Vagina (tissue), 2 donors: ENCODE measurements at regions not wholly inside any gene's neighbourhood (a gene's known extent, or its start where the extent isn't known, plus 50 kb on each side); places are given as distances from the start of the nearest gene placed in this dataset.
"Not testable (repeated sequence)": the region's sequence is repeated elsewhere in the genome, so short reads cannot be mapped to it uniquely, and the experiment has no call there.

ENCODE experiments used
- DNase-seq, 2 donors: peaks; one replicate each; pipeline ENCODE4 v3.0.0-alpha.2; 2017; ENCODE audit errors: extremely low spot score in 2 of 2
- H3K27ac ChIP-seq: fragments of 200-600 bp; sonication (generic); one replicate; pipeline ENCODE4 v1.5.1; 2019
- H3K27me3 ChIP-seq: fragments of 200-600 bp; sonication (generic); one replicate; pipeline ENCODE4 v1.5.1; 2019
- H3K36me3 ChIP-seq, 2 donors: fragments of 200-600 bp; sonication (generic); one replicate each; pipeline ENCODE4 v1.5.1; 2017 to 2019
- H3K4me1 ChIP-seq: fragments of 200-600 bp; sonication (generic); one replicate; pipeline ENCODE4 v1.5.1; 2019
- H3K4me3 ChIP-seq, 2 donors: fragments of 200-600 bp; sonication (generic); 1 replicate in 1 of 2; 2 replicates in 1 of 2; pipeline ENCODE4 v1.5.1; 2016 to 2019
- H3K9me3 ChIP-seq: fragments of 200-600 bp; sonication (generic); one replicate; pipeline ENCODE4 v1.5.1; 2019
- CTCF ChIP-seq, 3 experiments: fragments of 450-650 bp in 2 of 3; fragments of 200-600 bp in 1 of 3; sonication (generic) in 1 of 3; IDR thresholded peaks; one replicate each; pipeline ENCODE4 v1.5.1; 2017 to 2019; ENCODE audit warnings: antibody characterized with exemption in 3 of 3, mild to moderate bottlenecking in 2 of 3, moderate library complexity in 2 of 3
- POLR2A ChIP-seq, 2 donors: fragments of 450-650 bp; IDR thresholded peaks; one replicate each; pipeline ENCODE4 v1.6.1; 2017; ENCODE audit warnings: antibody characterized with exemption in 2 of 2, mild to moderate bottlenecking in 2 of 2, moderate library complexity in 2 of 2
- POLR2AphosphoS5 ChIP-seq, 2 donors: sonication (generic); formaldehyde crosslinking; IDR thresholded peaks; one replicate each; pipeline ENCODE4 v1.9.0; 2017; ENCODE audit warnings: antibody characterized with exemption in 2 of 2, mild to moderate bottlenecking in 2 of 2, low read depth in 1 of 2; ENCODE audit not compliant: insufficient read depth in 1 of 2
- intact Hi-C: fragments of 100-400 bp; cut with DNase I; formaldehyde crosslinking; loops from one replicate; pipeline ENCODE4 v1.15.1; 2023

GRCh38 chr14:31911160-31911559 lies 165.9 kb upstream of the ARHGAP5 start:
- Histone ChIP-seq H3K27me3 (no peaks in the 10 kb centered on the region), H3K27ac (no peak overlapping the region), H3K36me3 (no peaks in the 10 kb centered on the region), H3K9me3 (no peaks in the 10 kb centered on the region), H3K4me3 (no peak overlapping the region), H3K4me1 (no peaks in the 10 kb centered on the region)
- no peak for DNase-seq
- TF ChIP-seq POLR2AphosphoS5 (IDR thresholded peaks at IDR 0.05; ENCODE audit: insufficient read depth in 1 of 2, low read depth in 1 of 2) = no peak
- TF ChIP-seq CTCF (IDR thresholded peaks at IDR 0.05) = no peak
- TF ChIP-seq POLR2A (IDR thresholded peaks at IDR 0.05) = no peak
- intact Hi-C loops = no loop called here

GRCh38 chr14:31913370-31913769 lies 163.7 kb upstream of the ARHGAP5 start:
- no peak for DNase-seq
- intact Hi-C loops = no loop called here
- no peaks in the 10 kb centered on the region for H3K4me1 ChIP-seq
- H3K36me3 ChIP-seq = no peaks in the 10 kb centered on the region
- no peaks in the 10 kb centered on the region for H3K27me3 ChIP-seq
- H3K9me3 ChIP-seq = no peaks in the 10 kb centered on the region
- no peak for TF ChIP-seq POLR2AphosphoS5 (IDR thresholded peaks at IDR 0.05; ENCODE audit: insufficient read depth in 1 of 2, low read depth in 1 of 2)
- no peak for TF ChIP-seq CTCF (IDR thresholded peaks at IDR 0.05)
- no peak for TF ChIP-seq POLR2A (IDR thresholded peaks at IDR 0.05)
- no peak overlapping the region for H3K4me3 ChIP-seq
- no peak overlapping the region for H3K27ac ChIP-seq

GRCh38 chr14:31918289-31918688 lies 158.8 kb upstream of the ARHGAP5 start:
- H3K4me1 ChIP-seq, H3K36me3 ChIP-seq, intact Hi-C loops, H3K4me3 ChIP-seq, H3K9me3 ChIP-seq, H3K27me3 ChIP-seq, H3K27ac ChIP-seq, DNase-seq: not testable (repeated sequence)

GRCh38 chr14:31920001-31920400 lies 157.1 kb upstream of the ARHGAP5 start:
- no peak for TF ChIP-seq POLR2A (IDR thresholded peaks at IDR 0.05)
- TF ChIP-seq POLR2AphosphoS5 (IDR thresholded peaks at IDR 0.05; ENCODE audit: insufficient read depth in 1 of 2, low read depth in 1 of 2) = no peak
- no peak for TF ChIP-seq CTCF (IDR thresholded peaks at IDR 0.05)
- intact Hi-C loops = no loop called here
- H3K27ac ChIP-seq = no peak overlapping the region
- H3K27me3 ChIP-seq = no peaks in the 10 kb centered on the region
- DNase-seq = no peak
- no peak overlapping the region for H3K4me3 ChIP-seq
- no peaks in the 10 kb centered on the region for H3K4me1 ChIP-seq
- no peaks in the 10 kb centered on the region for H3K36me3 ChIP-seq
- no peaks in the 10 kb centered on the region for H3K9me3 ChIP-seq

- Histone ChIP-seq H3K36me3 (no peaks in the 10 kb centered on the region), H3K9me3 (no peaks in the 10 kb centered on the region), H3K4me1 (no peaks in the 10 kb centered on the region), H3K27ac (no peak overlapping the region), H3K27me3 (no peaks in the 10 kb centered on the region), H3K4me3 (no peak overlapping the region)
- intact Hi-C loops = no loop called here
- DNase-seq = no peak
- TF ChIP-seq POLR2AphosphoS5 (IDR thresholded peaks at IDR 0.05; ENCODE audit: insufficient read depth in 1 of 2, low read depth in 1 of 2) = no peak
- no peak for TF ChIP-seq POLR2A (IDR thresholded peaks at IDR 0.05)
- no peak for TF ChIP-seq CTCF (IDR thresholded peaks at IDR 0.05)
These were observed 156.0 kb upstream of the ARHGAP5 start for GRCh38 chr14:31920989-31921650.
